ENCODE measurements at regions not wholly inside any gene's neighbourhood (a gene's known extent, or its start where the extent isn't known, plus 50 kb on each side); places are given as distances from the start of the nearest gene placed in this dataset.

DNA sequence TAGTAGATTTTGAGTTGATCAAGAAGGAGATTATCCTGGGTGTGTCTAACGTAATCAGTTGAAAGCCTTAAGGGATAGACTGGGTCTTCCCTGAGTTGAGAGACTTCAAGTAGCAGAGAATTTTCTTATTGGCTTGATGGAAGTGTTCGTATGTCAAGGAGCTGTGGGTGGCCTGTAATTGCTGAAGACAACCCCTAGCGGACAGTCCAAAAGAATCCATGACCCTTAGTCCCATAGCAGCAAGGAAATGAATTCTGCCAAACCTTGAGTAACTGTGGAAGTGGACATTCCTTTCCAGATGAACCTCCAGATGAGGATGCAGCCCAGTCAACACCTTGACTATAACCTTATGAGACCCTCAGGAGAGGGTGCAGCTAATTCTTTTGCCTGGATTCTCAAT is 786.3 kb downstream of the SOCS6 start:
- Histone ChIP-seq H3K9me3 (ENCODE audit: control insufficient read depth, low read depth, low read length) (no peaks in the 10 kb centered on the region), H3K4me2 (ENCODE audit: control insufficient read depth, extremely low read depth, insufficient read depth, low read depth, low read length) (no peak overlapping the region), H3K9ac (ENCODE audit: control insufficient read depth, extremely low read depth, insufficient read depth, low read length) (no peak overlapping the region), H2AFZ (ENCODE audit: control insufficient read depth, low read length) (no peak overlapping the region), H3K4me3 (ENCODE audit: control insufficient read depth in 2 of 3, extremely low read depth in 1 of 3, insufficient read depth in 2 of 3, low read depth in 1 of 3, low read length in 3 of 3) (no peak overlapping the region), H3K9me1 (ENCODE audit: control insufficient read depth, extremely low read depth, insufficient read depth, low read length) (no peaks in the 10 kb centered on the region), H3K27me3 (ENCODE audit: control insufficient read depth, extremely low read depth, insufficient read depth, low read length) (no peaks in the 10 kb centered on the region), H3K4me1 (ENCODE audit: control insufficient read depth, extremely low read depth, insufficient read depth, low read length) (no peaks in the 10 kb centered on the region), H3K27ac (ENCODE audit: control insufficient read depth, insufficient read depth, low read length) (no peak overlapping the region), H3K79me2 (ENCODE audit: control insufficient read depth, insufficient read depth, low read length) (no peaks in the 10 kb centered on the region), H4K20me1 (ENCODE audit: control insufficient read depth, extremely low read depth, insufficient read depth, low read length) (no peaks in the 10 kb centered on the region), H3K36me3 (ENCODE audit: control insufficient read depth in 2 of 2, extremely low read depth in 1 of 2, insufficient read depth in 2 of 2, low read length in 2 of 2) (no peaks in the 10 kb centered on the region)
- no peak for TF ChIP-seq EZH2 (IDR thresholded peaks at IDR 0.05; ENCODE audit: low read length)
- TF ChIP-seq, protein P1, sequence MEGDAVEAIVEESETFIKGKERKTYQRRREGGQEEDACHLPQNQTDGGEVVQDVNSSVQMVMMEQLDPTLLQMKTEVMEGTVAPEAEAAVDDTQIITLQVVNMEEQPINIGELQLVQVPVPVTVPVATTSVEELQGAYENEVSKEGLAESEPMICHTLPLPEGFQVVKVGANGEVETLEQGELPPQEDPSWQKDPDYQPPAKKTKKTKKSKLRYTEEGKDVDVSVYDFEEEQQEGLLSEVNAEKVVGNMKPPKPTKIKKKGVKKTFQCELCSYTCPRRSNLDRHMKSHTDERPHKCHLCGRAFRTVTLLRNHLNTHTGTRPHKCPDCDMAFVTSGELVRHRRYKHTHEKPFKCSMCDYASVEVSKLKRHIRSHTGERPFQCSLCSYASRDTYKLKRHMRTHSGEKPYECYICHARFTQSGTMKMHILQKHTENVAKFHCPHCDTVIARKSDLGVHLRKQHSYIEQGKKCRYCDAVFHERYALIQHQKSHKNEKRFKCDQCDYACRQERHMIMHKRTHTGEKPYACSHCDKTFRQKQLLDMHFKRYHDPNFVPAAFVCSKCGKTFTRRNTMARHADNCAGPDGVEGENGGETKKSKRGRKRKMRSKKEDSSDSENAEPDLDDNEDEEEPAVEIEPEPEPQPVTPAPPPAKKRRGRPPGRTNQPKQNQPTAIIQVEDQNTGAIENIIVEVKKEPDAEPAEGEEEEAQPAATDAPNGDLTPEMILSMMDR (optimal IDR thresholded peaks at IDR 0.05 in 1 of 3, IDR thresholded peaks at IDR 0.05 in 1 of 3, conservative IDR thresholded peaks at IDR 0.05 in 1 of 3; ENCODE audit: extremely low read depth in 1 of 3, insufficient read depth in 2 of 3, low read length in 3 of 3) = no peak
- dilution Hi-C loops (cut with MboI; ENCODE audit: extremely low pct_ligation_motif_present, low sequenced_read_pairs) = no loop called here
- FAIRE-seq (no peak), DNase-seq (ENCODE audit: low read depth, low spot score) (no peak)

DNA sequence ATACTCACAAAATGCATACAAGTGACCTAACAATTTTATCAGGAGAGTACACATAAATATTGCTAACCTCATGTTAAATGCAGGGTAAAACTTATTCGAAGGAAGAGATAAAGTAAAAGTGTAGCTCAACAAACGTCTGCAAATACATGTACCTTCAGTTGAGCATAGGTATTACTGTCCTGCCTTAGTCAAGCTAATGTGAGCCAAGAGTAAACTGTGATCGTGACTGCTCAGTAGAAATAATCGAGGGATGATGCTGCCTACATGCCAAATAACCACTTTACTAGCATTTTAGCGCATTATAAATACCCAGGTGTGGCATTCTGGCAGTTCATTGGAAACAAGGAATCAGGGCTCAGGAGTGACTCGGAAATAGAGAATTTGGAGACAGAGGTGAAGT is 779.5 kb downstream of the SOCS6 start:
- no peak overlapping the region for H2AFZ ChIP-seq (ENCODE audit: control insufficient read depth, low read length)

More for the DNA sequence above, 779.5 kb downstream of the SOCS6 start:
- no peak overlapping the region for H3K4me3 ChIP-seq (ENCODE audit: control insufficient read depth in 2 of 3, extremely low read depth in 1 of 3, insufficient read depth in 2 of 3, low read depth in 1 of 3, low read length in 3 of 3)
- H3K27ac ChIP-seq (ENCODE audit: control insufficient read depth, insufficient read depth, low read length) = no peak overlapping the region
- DNase-seq (ENCODE audit: low read depth, low spot score) (no peak), FAIRE-seq (no peak)
- no peaks in the 10 kb centered on the region for H3K36me3 ChIP-seq (ENCODE audit: control insufficient read depth in 2 of 2, extremely low read depth in 1 of 2, insufficient read depth in 2 of 2, low read length in 2 of 2)
- no peaks in the 10 kb centered on the region for H3K79me2 ChIP-seq (ENCODE audit: control insufficient read depth, insufficient read depth, low read length)
- no peaks in the 10 kb centered on the region for H3K4me1 ChIP-seq (ENCODE audit: control insufficient read depth, extremely low read depth, insufficient read depth, low read length)
- no peaks in the 10 kb centered on the region for H3K27me3 ChIP-seq (ENCODE audit: control insufficient read depth, extremely low read depth, insufficient read depth, low read length)
- no peaks in the 10 kb centered on the region for H3K9me1 ChIP-seq (ENCODE audit: control insufficient read depth, extremely low read depth, insufficient read depth, low read length)
- dilution Hi-C loops (cut with MboI; ENCODE audit: extremely low pct_ligation_motif_present, low sequenced_read_pairs) = no loop called here
- TF ChIP-seq, protein P1 (optimal IDR thresholded peaks at IDR 0.05 in 1 of 3, IDR thresholded peaks at IDR 0.05 in 1 of 3, conservative IDR thresholded peaks at IDR 0.05 in 1 of 3; ENCODE audit: extremely low read depth in 1 of 3, insufficient read depth in 2 of 3, low read length in 3 of 3) = no peak
- TF ChIP-seq EZH2 (IDR thresholded peaks at IDR 0.05; ENCODE audit: low read length) = no peak
- no peaks in the 10 kb centered on the region for H4K20me1 ChIP-seq (ENCODE audit: control insufficient read depth, extremely low read depth, insufficient read depth, low read length)
- H3K9me3 ChIP-seq (ENCODE audit: control insufficient read depth, low read depth, low read length) = no peaks in the 10 kb centered on the region
- no peak overlapping the region for H3K9ac ChIP-seq (ENCODE audit: control insufficient read depth, extremely low read depth, insufficient read depth, low read length)
- H3K4me2 ChIP-seq (ENCODE audit: control insufficient read depth, extremely low read depth, insufficient read depth, low read depth, low read length) = no peak overlapping the region
